GM21528 (cell line): ENCODE measurements at regions not wholly inside any gene's neighbourhood (a gene's known extent, or its start where the extent isn't known, plus 50 kb on each side); places are given as distances from the start of the nearest gene placed in this dataset.
A peak's percentile ranks its signal among the peaks of the same experiment; 100 is the strongest.

ENCODE experiments used
- ATAC-seq: cut with Tn5 transposase; IDR thresholded peaks from one replicate; pipeline ENCODE4 v1.9.1; 2021; ENCODE audit warnings: mild to moderate bottlenecking, moderate library complexity; ENCODE audit not compliant: unreplicated experiment, low FRiP score

DNA sequence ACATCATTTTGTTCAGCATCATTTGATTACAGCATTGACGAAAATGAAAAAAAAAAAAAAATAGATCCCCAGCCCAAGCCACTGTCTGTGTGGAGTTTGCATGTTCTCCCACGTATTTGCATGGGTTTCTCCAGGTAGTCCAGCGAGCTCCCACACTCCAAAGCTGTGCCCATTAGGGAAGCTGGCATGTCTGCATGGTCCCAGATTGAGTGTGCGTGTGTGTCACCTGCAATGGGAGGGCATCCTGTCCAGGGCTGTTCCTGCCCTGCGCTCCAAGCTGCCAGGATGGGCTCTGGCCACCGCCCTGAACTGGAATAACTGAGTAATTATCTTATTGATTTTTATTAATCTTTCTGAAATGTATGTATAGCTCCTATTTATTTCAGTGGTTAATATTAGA is 88.6 kb downstream of the KLF12 start:
- ATAC-seq, result no peak

DNA sequence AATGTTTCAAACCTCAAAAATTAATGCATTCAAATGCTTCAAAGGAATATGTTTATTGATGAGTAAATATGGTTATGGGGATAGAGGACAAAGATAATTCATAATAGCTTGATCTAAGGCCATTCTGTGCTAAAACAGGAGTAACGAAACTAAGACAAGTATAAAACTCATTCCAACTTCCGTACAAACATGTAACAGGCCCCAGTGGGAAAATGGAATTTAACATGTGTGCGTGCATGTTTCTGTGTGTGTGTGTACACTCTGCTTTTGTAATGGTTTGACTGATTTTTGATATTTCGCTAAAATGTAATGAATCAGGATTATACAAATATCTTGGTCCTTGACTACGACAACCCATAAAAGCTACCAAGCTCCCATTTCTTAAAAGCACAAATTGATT is 91.0 kb downstream of the KLF12 start:
- no peak for ATAC-seq

DNA sequence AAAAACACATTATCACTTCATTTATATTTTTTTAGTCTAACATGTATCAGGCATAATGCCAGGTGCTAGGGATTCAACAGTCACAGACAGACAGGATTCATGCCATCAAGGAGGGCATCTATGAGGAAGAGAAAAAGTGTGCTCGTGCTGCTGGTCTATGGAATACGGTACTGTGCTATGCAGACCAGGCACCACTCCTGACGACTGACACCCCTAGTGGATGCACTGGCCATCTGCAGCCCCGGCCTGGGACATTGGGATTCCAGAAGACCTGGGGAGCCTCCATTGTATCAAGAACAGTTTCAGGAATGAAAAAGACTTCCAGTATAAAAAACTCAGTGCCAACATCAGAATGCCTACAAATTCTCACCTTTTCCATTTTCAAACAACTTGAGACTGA is 94.0 kb downstream of the KLF12 start:
- peak; percentile 86 for ATAC-seq

DNA sequence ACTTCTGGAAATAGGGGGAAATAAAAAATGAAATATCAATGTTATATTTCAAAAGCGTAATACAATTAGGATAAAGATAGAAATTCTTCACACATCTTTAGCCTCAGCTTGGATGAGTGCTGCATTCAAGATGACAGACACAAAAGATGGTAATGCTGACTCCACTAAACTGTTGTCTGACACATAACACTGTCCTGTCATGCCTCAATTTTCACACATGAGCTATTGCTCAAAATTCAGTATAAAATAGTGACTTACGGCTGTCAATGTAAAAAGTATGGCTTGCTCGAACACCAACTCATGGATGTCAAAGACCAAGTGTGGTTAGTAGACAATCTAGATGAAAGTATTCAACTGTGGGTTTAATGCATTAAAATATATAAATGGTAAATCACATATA is 94.5 kb downstream of the KLF12 start:
- no peak for ATAC-seq

DNA sequence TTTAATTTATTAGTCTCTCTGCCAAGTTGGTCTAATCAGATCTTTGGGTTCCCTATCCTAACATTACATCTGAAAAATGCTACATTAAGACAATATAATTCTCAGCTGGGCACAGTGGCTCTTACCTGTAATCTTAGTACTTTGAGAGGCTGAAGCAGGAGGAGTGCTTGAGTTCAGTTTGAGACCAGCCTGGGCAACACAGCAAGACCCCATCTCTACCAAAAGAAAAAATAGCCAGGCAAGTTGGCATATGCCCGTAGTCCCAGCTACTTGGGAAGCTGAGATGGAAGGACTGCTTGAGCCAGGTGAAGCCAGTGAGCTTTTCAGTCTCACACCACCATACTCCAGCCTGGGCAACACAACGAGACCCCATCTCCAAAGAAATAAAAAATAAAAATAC is 95.0 kb downstream of the KLF12 start:
- no peak for ATAC-seq

DNA sequence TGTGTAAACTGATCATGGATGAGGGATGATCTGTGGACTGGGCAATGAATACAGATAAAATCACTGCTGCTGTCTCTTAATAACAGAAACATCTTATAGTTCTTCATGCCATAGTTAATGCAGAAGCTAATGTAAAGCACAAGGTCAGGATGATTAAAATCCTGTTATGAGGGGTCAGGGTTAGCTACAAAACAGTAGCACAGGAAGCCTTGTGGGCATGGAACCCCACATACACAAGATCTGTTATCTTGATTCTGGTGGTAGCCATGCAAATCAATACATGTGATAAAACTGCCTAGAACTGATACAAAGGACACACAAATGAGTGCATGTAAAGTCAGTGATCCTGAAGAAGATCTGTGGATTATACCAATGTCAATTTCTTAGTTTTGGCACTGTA is 96.4 kb downstream of the KLF12 start:
- no peak for ATAC-seq

DNA sequence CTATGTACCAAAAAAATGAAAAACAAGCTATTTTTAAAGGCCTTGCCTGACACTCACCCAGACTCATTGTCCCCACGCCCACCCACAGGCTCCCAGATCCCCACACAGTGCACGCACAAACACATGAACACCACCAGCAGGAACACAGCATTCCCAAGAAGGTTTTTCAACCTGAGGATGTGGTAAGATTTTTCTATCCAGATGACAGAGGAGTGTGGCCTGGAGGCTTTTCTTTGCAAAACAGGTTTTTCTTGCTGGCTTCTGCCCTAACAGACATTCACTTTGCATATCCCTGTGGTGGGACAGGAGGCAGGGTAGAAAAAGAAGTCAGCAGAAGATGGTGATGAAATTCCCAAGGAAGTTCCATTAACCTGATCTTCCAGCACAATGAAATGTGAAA is 97.8 kb downstream of the KLF12 start:
- ATAC-seq, result no peak

DNA sequence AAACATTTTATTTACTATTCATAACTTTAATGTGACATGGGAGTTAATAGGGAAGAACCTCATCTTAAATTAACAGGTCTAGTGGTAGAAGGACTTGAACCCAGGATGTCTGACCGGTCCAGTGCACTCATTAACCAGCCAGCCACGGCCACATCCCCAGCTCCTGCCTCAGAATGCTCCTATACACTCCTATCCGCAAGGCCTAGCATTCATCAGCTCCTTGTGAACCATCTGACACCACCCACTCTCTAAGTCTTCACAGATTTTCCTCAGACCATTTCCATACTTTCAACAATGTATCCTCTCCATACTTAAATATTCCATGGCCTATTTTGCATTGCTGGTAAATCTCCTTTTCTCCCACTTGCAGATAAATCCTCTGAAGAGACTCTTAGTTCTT is 98.3 kb downstream of the KLF12 start:
- ATAC-seq, result no peak

DNA sequence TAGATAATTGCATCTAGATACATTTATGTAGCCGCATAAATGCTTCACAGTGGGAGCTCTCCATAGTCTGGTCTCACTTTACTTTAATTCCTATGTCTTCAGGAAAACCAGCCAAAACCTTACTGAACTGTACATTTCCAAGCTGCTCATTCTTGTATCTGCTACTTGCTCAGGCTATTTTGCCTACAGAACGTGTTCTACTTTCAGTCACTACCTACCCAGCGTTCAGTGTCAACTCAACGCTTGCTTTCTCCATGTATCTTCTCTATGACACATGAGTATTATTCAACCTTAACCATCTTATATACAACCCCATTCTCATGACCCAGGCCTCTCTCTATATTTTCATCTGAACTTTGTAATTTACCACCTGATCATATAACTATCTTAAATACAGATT is 101.9 kb downstream of the KLF12 start:
- no peak for ATAC-seq

DNA sequence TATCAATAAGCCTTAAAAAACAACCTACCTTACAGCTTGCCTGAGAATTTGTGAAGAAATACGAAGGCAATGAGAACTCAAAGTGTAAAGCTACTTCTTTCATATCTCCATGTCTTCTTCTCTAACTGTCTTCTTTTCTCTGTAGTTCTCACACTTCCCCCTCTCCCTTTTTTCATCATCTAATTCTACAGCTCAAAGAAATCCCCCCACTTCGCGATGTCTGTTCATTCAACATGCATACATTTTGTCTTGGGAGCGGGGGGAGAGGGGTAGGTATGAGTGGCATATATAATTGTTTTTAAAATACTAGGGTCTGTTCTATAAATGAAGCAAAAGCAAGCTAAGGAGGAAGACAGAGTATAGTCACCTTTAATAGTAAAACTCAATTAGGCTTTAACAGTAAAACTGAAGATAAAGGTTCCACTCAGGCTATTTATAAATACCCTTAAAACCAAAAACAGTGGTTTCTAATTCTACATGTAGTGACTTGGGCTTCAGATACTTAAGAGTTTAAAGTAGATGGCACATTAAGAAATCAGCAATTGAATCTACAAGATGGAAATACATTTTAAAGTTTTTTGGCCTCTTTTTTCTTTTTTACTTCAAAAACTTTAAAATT is 106.9 kb downstream of the KLF12 start:
- peak; percentile 53 for ATAC-seq

DNA sequence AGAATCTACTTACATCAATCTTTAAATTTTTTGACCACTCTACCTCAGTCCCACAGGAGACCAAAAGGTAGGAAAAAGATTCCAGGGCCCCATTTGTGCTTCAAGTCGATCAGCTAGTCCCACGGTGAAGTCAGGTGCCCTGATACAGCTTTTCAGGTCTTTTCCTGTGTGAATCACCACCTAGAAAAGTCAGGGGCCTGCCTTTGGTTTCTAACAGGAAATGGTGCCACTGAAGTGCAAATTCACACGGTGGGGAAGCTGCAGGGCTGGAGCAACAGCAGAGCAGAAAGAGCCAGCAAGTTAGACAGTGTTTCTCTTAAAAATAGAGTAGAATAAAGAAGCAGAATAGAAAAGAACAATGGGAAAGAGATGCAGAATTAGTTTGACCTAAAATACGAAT is 107.5 kb downstream of the KLF12 start:
- peak; percentile 94 for ATAC-seq

DNA sequence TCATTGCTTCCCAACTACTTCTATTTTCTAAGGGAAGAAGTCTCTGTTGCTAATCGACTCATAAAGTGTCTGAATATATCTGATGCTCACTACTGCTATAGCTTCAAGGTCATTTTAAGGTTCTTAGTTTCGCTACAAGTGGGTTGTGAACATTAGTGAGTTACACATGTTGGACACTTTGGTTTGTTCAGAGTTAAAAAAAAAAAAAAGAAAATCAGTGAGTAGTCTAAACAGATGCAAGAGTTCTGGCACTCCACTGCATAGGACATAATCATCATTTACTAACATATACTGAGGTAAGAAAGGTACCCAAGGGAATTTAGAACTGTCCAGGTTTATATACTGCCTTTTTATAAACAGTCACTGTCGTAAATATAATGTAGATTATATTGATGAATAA is 108.8 kb downstream of the KLF12 start:
- ATAC-seq, result no peak

DNA sequence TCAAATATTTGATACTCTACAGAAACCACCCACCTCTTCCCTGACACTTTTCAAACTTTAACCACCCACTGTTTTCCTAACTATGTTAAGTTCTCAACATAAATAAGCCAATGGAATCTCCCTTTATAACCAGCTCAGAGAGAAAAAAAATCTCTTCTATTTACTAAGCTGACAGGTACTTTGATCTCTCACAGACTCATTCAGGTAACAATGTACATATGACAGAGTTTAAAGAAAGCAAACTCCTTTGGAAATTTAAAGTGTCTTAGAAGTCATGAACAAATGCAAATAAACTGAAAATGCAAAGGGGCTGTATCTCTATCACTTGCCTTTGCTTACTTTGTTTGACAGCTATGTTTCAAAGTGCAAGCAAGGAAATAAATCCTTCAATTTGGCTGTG is 109.3 kb downstream of the KLF12 start:
- no peak for ATAC-seq

DNA sequence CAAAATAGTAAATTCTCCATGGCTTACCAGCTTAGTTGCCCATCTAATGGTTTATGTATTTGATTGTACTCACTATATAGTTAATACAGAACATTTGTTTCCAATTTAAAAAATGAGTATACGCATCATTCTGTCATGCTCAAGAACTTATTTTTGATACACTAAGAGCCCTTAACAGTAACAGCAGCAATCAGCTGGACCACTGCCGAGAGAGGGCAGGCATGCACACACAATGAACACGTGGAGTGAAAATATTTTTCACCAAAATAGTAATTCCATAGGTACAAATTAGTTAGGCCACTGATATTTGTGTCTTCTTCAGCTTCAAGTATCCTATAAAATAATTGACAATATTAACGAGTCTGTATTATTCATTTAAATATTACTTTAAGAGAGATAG is 109.9 kb downstream of the KLF12 start:
- no peak for ATAC-seq

DNA sequence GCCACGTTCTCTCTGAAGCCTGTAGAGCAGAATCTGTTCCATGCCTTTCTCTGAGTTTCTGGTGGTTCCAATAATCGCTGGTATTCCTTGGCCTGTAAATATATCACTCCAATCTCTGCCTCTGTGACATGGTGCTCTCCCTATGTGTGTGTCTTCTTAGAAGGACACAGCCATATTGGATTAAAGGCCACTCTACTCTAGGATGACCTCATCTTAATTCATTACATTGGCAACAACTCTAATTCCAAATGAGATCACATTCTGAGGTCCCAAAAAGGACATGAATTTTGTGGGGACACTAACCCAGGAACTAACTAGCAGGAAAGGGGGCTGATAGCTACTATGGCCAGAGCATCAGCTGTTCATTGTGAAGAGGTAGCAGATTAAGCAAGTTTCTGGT is 110.7 kb downstream of the KLF12 start:
- no peak for ATAC-seq

DNA sequence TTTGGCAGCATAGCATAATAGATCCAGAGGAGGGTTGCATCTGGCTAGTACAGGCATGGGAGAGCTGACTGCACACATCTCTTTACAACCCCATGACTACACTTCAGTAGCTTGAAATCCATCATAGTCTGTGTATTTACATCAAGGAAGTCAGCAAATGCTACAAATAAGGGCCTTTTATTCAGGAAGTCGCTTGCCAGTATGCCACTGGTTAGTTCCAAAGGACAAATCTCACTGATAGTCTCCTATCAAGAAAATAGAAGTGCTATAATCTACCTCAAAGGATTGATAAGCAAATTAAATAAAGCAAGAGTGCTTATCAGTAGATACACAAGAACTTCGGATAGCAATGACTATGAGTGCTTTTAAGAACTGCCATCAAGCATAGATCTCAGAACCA is 112.7 kb downstream of the KLF12 start:
- no peak for ATAC-seq

DNA sequence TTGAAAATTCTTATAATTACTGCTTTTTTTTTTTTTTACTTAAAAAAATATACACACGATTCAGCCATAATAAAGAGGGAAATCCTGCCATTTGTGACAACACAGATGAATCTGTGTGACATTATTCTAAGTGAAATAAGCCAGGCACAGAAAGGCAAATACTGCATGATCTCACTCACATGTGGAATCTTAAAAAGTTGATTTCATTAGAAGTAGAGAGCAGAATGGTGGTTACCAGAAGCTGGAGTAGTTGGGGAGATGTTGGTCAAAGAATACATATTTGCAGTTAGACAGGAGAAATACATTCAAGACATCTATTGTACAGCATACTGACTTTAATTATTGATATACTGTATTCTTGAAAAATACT is 116.2 kb downstream of the KLF12 start:
- no peak for ATAC-seq

DNA sequence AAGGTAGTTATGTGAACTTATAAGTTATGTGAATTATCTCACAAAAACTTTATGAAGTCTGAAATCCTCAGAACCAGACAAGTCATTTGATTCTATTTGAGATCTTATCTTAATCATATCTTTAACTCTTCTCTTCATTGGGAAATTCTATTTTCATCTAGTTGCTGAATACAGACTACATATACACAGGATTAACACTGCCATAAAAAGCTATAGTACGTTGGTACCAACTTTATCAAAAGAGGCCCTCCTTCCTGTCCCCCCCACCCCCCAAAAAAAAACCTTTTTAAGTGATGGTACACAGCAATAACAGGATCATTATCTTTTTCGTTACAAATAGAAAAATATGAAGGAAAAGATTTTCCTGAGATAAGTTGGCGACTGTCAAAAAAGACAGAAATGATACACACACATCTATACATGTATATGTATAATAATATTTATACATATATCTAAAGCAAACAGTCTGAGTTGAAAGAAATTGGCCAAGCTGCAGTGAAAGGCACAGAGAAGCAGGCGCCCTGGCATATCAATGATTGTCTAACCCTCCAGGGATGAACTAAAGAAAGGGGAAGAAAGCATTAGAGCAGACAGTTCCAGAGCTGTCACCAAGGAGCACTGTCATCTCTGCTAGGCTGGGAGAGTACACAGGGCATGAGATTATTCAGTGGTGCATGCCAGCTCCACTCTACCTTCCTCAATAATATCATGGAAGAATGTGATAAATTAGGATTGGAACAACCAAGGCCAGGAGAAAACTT is 116.7 kb downstream of the KLF12 start:
- no peak for ATAC-seq

DNA sequence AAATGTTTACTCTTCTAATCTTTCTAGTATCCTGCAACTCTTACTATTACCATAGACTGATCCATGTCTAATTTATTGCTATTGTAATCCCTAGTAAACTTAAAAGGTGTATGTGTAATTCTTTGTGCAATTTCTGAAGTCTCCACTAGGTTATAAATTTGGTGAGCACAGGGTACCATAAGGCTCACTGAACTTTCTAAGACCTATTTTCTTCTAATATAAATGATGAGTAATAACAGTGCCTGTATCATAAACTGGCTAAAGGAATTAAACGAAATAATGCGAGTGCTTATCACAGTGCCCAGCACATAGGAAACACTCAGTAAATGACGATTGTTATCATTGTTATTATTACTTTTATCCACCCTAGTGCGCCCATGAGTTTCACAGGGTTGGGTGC is 119.1 kb downstream of the KLF12 start:
- no peak for ATAC-seq

DNA sequence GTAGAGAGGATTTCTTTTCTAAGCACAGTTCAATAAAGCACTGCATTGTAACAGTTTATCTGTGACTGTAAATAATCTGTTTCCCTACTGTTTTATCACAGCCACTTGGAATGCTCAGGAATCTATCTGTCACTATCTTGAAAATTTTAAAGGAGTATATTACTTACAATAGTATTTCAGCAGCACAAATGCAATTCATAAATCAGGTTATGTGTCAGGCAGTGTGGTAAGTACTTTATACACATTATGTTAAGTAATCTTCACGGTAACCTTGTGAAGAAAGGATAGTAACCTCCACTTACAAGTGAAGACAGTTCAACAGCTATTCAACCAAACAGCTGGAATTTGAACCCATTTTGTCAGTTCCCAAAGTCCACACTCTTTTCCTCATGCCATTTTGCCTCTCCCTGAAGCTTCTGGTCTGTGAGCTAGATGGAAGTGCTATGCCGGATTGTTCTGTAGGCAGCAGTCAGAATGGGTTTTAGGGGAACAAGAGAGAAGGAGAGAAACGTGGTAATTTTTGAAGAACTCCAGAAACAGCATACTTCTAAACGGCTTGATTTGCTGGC is 125.0 kb downstream of the KLF12 start:
- ATAC-seq, result no peak

DNA sequence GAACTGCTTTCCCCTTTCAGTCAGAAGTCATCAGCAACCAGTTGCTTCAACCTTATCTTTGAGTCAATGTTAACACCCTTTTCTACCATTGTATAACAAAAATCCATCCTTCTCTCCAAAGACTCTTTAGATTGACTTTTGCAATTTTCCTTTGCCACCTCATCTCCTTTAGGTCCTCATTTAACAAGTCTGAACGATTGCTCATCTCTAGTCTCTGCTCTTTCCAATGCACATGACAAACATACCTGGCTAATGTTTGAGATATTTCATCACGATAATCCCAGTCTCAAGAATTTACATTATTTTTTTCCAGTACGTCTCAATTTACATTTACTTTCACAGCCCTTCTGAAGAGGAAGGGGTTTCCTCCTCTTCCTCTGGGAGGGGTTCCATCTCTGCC is 127.5 kb downstream of the KLF12 start:
- no peak for ATAC-seq
